KMS-11 (cell line): ENCODE measurements at regions not wholly inside any gene's neighbourhood (a gene's known extent, or its start where the extent isn't known, plus 50 kb on each side); places are given as distances from the start of the nearest gene placed in this dataset.

Experiments
- H2AFZ ChIP-seq: fragments of 200-600 bp; sonication (generic); 2 replicates; pipeline ENCODE4 v1.6.1; 2016; ENCODE audit warnings: antibody characterized with exemption, mixed run types, low read depth
- H3K27ac ChIP-seq: fragments of 200-600 bp; sonication (generic); 2 replicates; pipeline ENCODE4 v1.6.1; 2016; ENCODE audit warnings: mild to moderate bottlenecking, mixed run types
- H3K27me3 ChIP-seq: fragments of 200-600 bp; sonication (generic); 2 replicates; pipeline ENCODE4 v1.6.1; 2017; ENCODE audit warnings: mild to moderate bottlenecking, low read depth, mixed run types, moderate library complexity; ENCODE audit not compliant: insufficient read depth
- H3K36me3 ChIP-seq: fragments of 200-600 bp; sonication (generic); 2 replicates; pipeline ENCODE4 v1.6.1; 2017; ENCODE audit warnings: mild to moderate bottlenecking, mixed run types; ENCODE audit not compliant: insufficient read depth
- H3K4me1 ChIP-seq: fragments of 200-600 bp; sonication (generic); 2 replicates; pipeline ENCODE4 v1.6.1; 2016; ENCODE audit warnings: mild to moderate bottlenecking, low read depth, mixed run types; ENCODE audit not compliant: poor library complexity, severe bottlenecking
- H3K4me2 ChIP-seq: fragments of 200-600 bp; sonication (generic); 2 replicates; pipeline ENCODE4 v1.7.0; 2016; ENCODE audit warnings: mild to moderate bottlenecking, mixed run types
- H3K4me3 ChIP-seq: fragments of 200-600 bp; sonication (generic); IDR thresholded peaks from 2 replicates; pipeline ENCODE4 v1.6.1; 2017; ENCODE audit warnings: low read depth, low read length, mixed read lengths; ENCODE audit not compliant: insufficient read depth
- H3K79me2 ChIP-seq: fragments of 200-600 bp; sonication (generic); 2 replicates; pipeline ENCODE4 v1.6.1; 2016; ENCODE audit warnings: low read depth, mixed run types; ENCODE audit not compliant: insufficient read depth
- H3K9ac ChIP-seq: fragments of 200-600 bp; sonication (generic); 2 replicates; pipeline ENCODE4 v1.6.1; 2016; ENCODE audit warnings: mild to moderate bottlenecking, mixed run types
- H4K20me1 ChIP-seq: fragments of 200-600 bp; sonication (generic); 2 replicates; pipeline ENCODE4 v1.6.1; 2016; ENCODE audit warnings: mild to moderate bottlenecking, mixed run types; ENCODE audit not compliant: insufficient read depth
- TF ChIP-seq, protein P1 (sequence below): fragments of 200-600 bp; sonication (generic); conservative IDR thresholded peaks from 2 replicates; pipeline ENCODE4 v1.6.1; 2017; ENCODE audit warnings: low read depth, mild to moderate bottlenecking, antibody characterized with exemption, low read length, moderate library complexity, mixed read lengths

DNA sequence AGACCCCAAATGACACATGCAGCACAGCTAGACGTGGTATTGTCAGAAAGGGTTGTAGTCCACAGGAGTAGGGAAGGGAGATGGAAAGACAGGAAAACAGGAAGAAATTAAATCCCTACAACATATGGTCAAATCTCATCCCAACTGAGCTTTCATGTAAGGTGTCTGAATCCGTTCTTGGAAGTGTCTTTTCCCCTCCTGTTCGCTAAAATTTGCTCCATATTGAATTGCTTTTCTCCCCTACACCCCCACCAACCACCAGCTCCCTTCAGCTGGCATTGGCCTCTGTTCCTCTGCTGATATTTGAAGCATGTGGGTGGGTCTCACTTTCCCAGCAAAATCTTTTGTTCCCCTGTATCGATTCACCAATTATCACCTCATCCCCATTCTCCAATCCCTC lies 376.2 kb upstream of the WWC1 start:
- H3K27ac ChIP-seq, result no peak overlapping the region
- no peaks in the 10 kb centered on the region for H3K27me3 ChIP-seq
- no peak overlapping the region for H3K4me3 ChIP-seq
- peaks cover 16% of the 10 kb centered on the region for H3K4me1 ChIP-seq
- TF ChIP-seq, protein P1, sequence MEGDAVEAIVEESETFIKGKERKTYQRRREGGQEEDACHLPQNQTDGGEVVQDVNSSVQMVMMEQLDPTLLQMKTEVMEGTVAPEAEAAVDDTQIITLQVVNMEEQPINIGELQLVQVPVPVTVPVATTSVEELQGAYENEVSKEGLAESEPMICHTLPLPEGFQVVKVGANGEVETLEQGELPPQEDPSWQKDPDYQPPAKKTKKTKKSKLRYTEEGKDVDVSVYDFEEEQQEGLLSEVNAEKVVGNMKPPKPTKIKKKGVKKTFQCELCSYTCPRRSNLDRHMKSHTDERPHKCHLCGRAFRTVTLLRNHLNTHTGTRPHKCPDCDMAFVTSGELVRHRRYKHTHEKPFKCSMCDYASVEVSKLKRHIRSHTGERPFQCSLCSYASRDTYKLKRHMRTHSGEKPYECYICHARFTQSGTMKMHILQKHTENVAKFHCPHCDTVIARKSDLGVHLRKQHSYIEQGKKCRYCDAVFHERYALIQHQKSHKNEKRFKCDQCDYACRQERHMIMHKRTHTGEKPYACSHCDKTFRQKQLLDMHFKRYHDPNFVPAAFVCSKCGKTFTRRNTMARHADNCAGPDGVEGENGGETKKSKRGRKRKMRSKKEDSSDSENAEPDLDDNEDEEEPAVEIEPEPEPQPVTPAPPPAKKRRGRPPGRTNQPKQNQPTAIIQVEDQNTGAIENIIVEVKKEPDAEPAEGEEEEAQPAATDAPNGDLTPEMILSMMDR, result no peak
- no peak overlapping the region for H2AFZ ChIP-seq
- H3K4me2 ChIP-seq, result no peak overlapping the region
- no peak overlapping the region for H3K9ac ChIP-seq
- no peaks in the 10 kb centered on the region for H3K79me2 ChIP-seq
- H3K36me3 ChIP-seq, result no peaks in the 10 kb centered on the region
- no peaks in the 10 kb centered on the region for H4K20me1 ChIP-seq

DNA sequence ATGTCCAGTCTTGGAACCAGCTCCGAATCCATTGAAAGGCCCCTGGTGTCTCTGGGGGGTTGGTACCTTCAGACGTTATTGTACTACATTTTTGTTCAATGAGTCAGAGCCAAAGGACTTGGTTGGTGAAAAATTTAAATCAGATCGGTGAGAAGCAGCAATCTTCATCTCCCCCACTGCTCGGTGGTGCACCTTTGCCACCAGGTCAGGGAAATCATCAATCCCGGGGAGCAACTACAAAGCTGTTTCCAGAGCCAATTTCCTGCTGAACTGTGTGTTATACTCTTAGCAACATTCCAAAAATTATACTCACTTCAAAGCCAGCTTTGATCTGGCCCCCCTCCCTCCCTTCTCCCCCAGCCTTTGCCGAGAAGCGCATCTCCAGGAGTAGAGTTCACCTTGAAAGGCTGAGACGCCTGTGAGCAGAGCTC lies 375.2 kb upstream of the WWC1 start:
- Histone ChIP-seq H3K4me3 (no peak overlapping the region), H3K9ac (no peak overlapping the region), H3K4me1 (peaks cover 16% of the 10 kb centered on the region), H3K27me3 (no peaks in the 10 kb centered on the region), H3K4me2 (no peak overlapping the region), H3K27ac (no peak overlapping the region), H4K20me1 (no peaks in the 10 kb centered on the region), H3K36me3 (no peaks in the 10 kb centered on the region), H2AFZ (no peak overlapping the region), H3K79me2 (no peaks in the 10 kb centered on the region)
- TF ChIP-seq, protein P1, result no peak

DNA sequence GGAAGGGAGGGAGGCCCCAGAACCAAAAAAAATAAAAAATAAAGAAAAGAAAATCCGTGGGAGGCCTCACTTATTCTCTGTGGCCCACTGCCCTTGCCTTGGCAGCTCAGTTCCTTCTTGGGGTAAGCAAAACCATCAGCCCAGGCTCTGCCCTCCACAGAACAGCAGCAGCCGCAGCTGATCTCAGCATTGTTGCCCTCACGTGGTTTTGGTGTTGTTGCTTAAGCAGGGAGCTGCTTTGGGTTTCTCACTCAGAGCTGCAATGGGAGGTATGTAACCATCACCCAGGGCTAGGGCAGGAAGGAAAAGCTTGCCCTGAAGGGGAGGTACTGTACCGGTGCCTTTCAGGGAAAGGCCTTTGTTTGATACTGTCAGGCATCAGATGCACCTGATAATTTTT lies 374.7 kb upstream of the WWC1 start:
- Histone ChIP-seq H3K27ac (no peak overlapping the region), H3K79me2 (no peaks in the 10 kb centered on the region), H3K4me3 (no peak overlapping the region), H3K9ac (no peak overlapping the region), H3K36me3 (no peaks in the 10 kb centered on the region), H3K27me3 (no peaks in the 10 kb centered on the region), H2AFZ (no peak overlapping the region), H3K4me1 (peaks cover 16% of the 10 kb centered on the region), H3K4me2 (no peak overlapping the region), H4K20me1 (no peaks in the 10 kb centered on the region)
- TF ChIP-seq, protein P1, result no peak

DNA sequence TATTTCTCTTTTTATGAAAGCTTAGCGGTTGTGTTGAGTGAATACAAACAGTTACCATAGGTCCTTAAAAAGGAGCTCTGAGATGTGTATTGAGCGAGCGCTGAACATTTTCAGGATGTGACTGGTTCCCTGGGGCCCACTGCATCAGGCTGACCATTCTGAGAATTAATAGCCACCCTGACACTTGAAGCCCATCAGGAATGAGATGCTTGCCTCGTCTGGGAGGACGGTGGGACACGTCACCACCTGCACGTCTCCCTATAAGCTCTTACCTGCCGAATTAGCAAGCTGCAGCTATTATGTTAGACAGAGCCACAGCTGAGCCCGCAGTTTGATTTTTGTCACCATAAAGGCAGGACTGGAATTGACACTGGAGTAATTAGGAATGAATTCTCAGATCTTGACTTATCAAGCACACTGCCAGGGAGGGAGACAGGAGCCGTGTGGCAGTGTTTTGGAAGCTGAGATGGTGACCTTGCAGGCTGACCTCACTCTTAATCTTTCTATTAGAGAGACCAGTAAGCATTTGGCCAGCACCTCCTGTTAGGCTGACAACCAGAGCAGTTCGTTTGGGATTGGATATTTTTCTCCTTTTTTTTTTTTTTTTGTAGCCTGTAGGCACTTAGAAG lies 373.1 kb upstream of the WWC1 start:
- Histone ChIP-seq H3K27ac (no peak overlapping the region), H3K27me3 (no peaks in the 10 kb centered on the region), H3K4me1 (peaks cover 8% of the 10 kb centered on the region), H3K4me3 (no peak overlapping the region), H4K20me1 (no peaks in the 10 kb centered on the region), H3K9ac (no peak overlapping the region), H3K36me3 (no peaks in the 10 kb centered on the region), H3K79me2 (no peaks in the 10 kb centered on the region), H2AFZ (no peak overlapping the region), H3K4me2 (no peak overlapping the region)
- TF ChIP-seq, protein P1, result no peak
